VCaP (cell line): ENCODE measurements at regions not wholly inside any gene's neighbourhood (a gene's known extent, or its start where the extent isn't known, plus 50 kb on each side); places are given as distances from the start of the nearest gene placed in this dataset.

Experiments
- H3K27ac ChIP-seq: fragments of 450-650 bp; 2 replicates; pipeline ENCODE4 v1.5.1; 2017
- TF ChIP-seq, protein P1 (sequence below): fragments of 450-650 bp; conservative IDR thresholded peaks from 2 replicates; pipeline ENCODE4 v1.5.1; 2017; ENCODE audit warnings: mild to moderate bottlenecking, moderate library complexity

DNA sequence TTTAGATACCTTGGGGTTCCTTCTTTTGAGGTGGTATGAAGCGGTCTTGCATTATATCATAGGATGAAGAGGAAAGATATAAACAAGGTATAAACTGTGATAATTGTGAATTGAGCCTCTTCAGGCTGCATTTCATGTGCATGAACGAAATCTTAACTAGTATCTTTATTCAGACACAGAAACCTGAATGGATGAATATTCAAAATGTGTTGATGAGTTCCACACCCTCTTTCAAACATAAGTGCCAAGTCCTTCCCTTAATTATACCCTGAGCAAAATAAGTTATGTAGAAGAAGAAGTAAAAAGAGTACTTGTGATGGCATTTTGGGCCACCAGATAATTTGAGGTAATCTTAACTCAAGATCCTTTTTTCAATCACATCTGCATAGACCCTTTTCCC lies 103.1 kb upstream of the CFAP20DC start:
- no peak overlapping the region for H3K27ac ChIP-seq
- TF ChIP-seq, protein P1, sequence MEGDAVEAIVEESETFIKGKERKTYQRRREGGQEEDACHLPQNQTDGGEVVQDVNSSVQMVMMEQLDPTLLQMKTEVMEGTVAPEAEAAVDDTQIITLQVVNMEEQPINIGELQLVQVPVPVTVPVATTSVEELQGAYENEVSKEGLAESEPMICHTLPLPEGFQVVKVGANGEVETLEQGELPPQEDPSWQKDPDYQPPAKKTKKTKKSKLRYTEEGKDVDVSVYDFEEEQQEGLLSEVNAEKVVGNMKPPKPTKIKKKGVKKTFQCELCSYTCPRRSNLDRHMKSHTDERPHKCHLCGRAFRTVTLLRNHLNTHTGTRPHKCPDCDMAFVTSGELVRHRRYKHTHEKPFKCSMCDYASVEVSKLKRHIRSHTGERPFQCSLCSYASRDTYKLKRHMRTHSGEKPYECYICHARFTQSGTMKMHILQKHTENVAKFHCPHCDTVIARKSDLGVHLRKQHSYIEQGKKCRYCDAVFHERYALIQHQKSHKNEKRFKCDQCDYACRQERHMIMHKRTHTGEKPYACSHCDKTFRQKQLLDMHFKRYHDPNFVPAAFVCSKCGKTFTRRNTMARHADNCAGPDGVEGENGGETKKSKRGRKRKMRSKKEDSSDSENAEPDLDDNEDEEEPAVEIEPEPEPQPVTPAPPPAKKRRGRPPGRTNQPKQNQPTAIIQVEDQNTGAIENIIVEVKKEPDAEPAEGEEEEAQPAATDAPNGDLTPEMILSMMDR = no peak

DNA sequence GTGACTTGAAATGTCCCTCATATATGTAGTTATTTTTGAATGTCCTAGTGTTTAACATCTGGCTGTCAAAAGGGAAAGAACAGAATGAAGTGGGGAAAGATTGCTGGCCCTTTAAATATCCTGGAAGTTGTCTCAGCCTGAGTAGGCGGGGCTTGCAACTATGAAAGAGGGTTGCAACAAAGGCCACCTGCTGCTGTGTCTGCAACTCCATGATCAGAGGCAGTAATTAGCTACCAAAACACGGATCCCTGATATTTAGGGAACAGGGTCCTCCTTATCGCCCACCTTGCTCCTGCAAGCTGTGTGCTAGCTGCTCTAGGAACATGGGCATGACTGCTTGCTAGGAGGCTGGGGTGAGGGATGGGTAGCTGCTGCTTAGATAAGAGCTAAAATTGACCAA lies 100.2 kb upstream of the CFAP20DC start:
- no peak overlapping the region for H3K27ac ChIP-seq
- TF ChIP-seq, protein P1 = no peak

DNA sequence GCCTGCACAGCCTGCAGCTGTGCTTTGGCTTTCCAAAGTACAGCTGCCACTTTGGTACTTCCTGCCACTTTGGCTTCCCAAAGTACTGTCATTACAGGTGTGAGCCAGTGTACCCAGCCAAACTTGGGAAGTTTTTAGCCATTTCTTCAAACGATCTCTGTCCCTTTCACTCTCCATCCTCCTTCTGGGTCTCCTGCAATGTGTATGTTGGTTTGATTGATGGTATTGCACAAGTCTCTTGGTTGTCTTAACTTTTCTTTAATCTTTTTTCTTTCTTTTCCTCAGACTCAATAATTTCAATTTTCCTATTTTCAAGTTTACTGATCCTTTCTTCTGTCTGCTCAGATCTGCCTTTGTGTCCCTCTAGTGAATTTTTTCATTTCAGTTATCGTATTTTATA lies 99.3 kb upstream of the CFAP20DC start:
- H3K27ac ChIP-seq = no peak overlapping the region
- TF ChIP-seq, protein P1 = no peak

DNA sequence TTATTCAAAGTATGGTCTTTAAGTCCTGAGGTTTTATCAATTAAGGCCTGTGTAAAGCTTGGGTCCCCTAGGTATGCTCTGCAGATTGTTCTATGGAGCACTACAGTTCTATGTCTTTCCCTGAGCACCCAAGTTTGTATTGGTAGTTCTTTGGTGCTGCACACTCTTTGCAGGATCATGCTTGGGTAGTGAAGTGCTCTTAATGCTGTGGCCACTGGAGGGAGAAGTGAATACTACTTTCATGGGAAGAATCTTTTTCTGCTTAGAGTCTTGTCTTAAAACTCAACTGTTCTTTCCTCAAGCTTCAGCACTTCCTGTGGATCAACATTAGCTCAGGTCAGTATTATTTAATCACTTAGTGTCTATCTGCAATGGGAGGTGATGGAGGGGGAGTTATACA lies 93.6 kb upstream of the CFAP20DC start:
- TF ChIP-seq, protein P1 = no peak; the same call in 1 of the 2 replicates

DNA sequence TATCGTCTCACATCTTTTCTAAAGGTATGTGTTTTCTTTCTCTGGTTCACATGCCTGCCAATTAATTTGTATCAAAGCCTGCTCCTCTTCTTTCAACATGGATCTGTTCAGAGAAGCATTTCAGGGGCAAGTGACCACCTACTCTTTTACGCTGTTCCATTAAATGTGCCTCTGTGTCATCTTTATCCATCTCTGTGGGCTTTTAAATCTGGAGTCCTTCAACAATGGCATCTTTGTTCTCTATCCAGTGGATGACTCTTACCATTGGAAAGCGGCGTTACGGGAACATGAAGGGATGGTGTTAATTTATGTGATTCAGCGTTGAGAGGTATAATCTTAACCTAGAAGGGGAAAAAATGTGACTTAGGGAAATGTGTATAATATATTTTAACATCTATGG lies 92.7 kb upstream of the CFAP20DC start:
- TF ChIP-seq, protein P1 = no peak

More for the DNA sequence above, 93.6 kb upstream of the CFAP20DC start:
- H3K27ac ChIP-seq = no peak overlapping the region

DNA sequence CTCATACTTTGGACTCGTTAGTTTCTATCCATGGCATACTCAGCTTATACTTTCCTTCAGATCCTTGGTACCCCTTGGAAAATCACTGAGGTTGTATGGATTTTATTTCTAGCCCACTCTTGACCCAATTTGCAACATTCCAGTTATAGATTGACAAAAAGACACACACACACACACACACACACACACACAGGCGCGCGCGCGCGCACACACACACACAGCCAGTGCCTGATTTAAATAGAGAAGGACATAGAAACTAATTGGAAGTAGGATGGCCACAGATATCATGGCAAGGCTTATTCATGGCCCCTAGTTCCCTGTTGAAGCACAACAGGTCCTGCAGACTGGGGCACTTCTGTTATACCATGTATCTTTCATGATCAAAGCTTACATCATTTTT lies 89.1 kb upstream of the CFAP20DC start:
- TF ChIP-seq, protein P1 = no peak
- H3K27ac ChIP-seq = no peak overlapping the region

More for the DNA sequence above, 92.7 kb upstream of the CFAP20DC start:
- H3K27ac ChIP-seq = no peak overlapping the region

DNA sequence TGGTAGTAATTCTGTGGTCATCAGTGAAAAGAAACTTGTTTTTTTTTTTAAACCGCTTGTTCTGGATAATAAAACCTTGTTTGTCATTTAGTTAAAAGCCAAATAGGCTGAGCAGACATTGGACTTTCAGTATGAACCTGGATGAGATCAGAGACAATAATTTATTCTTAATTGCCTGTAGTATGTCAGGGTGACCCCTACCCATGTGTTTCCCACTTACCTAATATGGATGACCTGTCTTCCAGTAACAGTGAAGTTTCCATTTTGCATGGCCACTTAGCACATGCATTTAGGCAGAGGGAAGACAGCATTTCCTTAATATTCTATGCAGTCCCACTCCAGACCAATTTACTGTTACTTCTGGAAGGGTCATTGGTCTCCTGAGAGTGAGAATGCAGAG lies 87.6 kb upstream of the CFAP20DC start:
- no peak overlapping the region for H3K27ac ChIP-seq
- TF ChIP-seq, protein P1 = no peak

DNA sequence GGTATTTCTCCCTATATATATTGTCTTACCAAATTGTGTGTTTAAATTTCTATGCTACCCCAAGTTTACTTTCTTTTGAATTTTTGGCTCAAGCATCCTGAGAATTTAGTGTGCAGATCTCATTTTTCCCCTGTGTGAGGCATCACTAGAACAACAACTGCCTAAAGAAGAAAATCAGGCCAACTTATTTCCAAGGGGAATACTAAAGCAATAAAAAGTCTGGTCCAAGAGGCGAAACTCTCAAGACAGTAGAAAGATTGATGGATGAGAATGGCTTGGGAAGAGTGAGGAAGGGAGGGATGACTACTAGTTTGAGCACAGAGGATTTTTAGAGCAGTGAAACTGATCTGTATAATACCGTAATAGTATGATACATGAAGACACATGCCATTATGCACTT lies 86.3 kb upstream of the CFAP20DC start:
- TF ChIP-seq, protein P1 = no peak
- H3K27ac ChIP-seq = no peak overlapping the region
